A673 (cell line): ENCODE measurements at regions not wholly inside any gene's neighbourhood (a gene's known extent, or its start where the extent isn't known, plus 50 kb on each side); places are given as distances from the start of the nearest gene placed in this dataset.

ENCODE experiments used
- EZH2 ChIP-seq: fragments of 200-600 bp; sonication (generic); IDR thresholded peaks from 2 replicates; pipeline ENCODE4 v1.6.1; 2017; ENCODE audit warnings: borderline replicate concordance, low read depth, mild to moderate bottlenecking, mixed read lengths, antibody characterized with exemption, low read length; ENCODE audit not compliant: poor library complexity, severe bottlenecking
- TF ChIP-seq, protein P1 (sequence below): fragments of 300-800, 200-600 bp; sonication (generic); conservative IDR thresholded peaks from 2 replicates; pipeline ENCODE4 v1.5.1; 2017; ENCODE audit warnings: low read depth, mild to moderate bottlenecking, antibody characterized with exemption, low read length, moderate library complexity, mixed read lengths

DNA sequence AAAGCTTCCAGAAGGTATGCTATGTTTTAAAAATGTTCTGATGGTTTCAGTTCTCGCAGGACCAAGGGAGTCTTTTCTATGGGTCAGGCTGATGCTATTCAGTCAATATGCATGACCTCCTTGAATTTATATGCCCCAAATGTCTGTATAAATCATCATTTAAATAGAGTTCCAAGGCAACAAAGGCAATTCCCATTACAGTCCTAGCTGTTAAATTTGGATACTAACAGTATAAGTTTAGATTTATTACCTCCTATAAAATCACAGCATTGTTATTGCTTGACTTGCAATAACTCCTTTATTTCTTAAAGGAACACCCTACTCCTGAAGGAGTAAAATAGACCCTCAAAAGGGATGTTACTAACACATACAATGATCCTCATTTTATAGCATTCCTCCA, 387.7 kb upstream of the CHD1 start:
- TF ChIP-seq, protein P1, sequence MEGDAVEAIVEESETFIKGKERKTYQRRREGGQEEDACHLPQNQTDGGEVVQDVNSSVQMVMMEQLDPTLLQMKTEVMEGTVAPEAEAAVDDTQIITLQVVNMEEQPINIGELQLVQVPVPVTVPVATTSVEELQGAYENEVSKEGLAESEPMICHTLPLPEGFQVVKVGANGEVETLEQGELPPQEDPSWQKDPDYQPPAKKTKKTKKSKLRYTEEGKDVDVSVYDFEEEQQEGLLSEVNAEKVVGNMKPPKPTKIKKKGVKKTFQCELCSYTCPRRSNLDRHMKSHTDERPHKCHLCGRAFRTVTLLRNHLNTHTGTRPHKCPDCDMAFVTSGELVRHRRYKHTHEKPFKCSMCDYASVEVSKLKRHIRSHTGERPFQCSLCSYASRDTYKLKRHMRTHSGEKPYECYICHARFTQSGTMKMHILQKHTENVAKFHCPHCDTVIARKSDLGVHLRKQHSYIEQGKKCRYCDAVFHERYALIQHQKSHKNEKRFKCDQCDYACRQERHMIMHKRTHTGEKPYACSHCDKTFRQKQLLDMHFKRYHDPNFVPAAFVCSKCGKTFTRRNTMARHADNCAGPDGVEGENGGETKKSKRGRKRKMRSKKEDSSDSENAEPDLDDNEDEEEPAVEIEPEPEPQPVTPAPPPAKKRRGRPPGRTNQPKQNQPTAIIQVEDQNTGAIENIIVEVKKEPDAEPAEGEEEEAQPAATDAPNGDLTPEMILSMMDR = no peak
- TF ChIP-seq EZH2 = no peak
